Suprapubic skin (tissue), 4 donors: ENCODE measurements at regions not wholly inside any gene's neighbourhood (a gene's known extent, or its start where the extent isn't known, plus 50 kb on each side); places are given as distances from the start of the nearest gene placed in this dataset.

Source experiments
- DNase-seq, 2 donors: peaks; one replicate each; pipeline ENCODE4 v3.0.0-alpha.2; 2019; ENCODE audit warnings: low spot score in 2 of 2
- H3K27ac ChIP-seq: fragments of 200-600 bp; sonication (generic); one replicate; pipeline ENCODE4 v1.5.1; 2019
- H3K27me3 ChIP-seq: fragments of 200-600 bp; sonication (generic); one replicate; pipeline ENCODE4 v1.5.1; 2019
- H3K36me3 ChIP-seq: fragments of 200-600 bp; sonication (generic); one replicate; pipeline ENCODE4 v1.5.1; 2019
- H3K4me1 ChIP-seq: fragments of 200-600 bp; sonication (generic); one replicate; pipeline ENCODE4 v1.5.1; 2019
- H3K4me3 ChIP-seq: fragments of 200-600 bp; sonication (generic); one replicate; pipeline ENCODE4 v1.5.1; 2019; ENCODE audit warnings: mild to moderate bottlenecking
- H3K9me3 ChIP-seq: fragments of 200-600 bp; sonication (generic); one replicate; pipeline ENCODE4 v1.5.1; 2019
- CTCF ChIP-seq, 2 donors: fragments of 200-600 bp in 1 of 2; fragments of 450-650 bp in 1 of 2; sonication (generic) in 1 of 2; IDR thresholded peaks; one replicate each; pipeline ENCODE4 v1.5.1; 2016 to 2019; ENCODE audit warnings: antibody characterized with exemption in 2 of 2, mild to moderate bottlenecking in 1 of 2, moderate library complexity in 1 of 2
- EP300 ChIP-seq: sonication (generic); formaldehyde crosslinking; IDR thresholded peaks from one replicate; pipeline ENCODE4 v1.6.1; 2017; ENCODE audit warnings: antibody characterized with exemption
- POLR2A ChIP-seq, 2 donors: fragments of 450-650 bp; IDR thresholded peaks; one replicate each; pipeline ENCODE4 v1.6.1; 2017; ENCODE audit warnings: antibody characterized with exemption in 2 of 2, mild to moderate bottlenecking in 2 of 2, moderate library complexity in 2 of 2
- POLR2AphosphoS5 ChIP-seq, 3 donors: sonication (generic); formaldehyde crosslinking; IDR thresholded peaks; one replicate each; pipeline ENCODE4 v1.6.1; 2017; ENCODE audit warnings: antibody characterized with exemption in 3 of 3
- WGBS: methylation state at CpG from one replicate; pipeline ENCODE4 v1.1.5; 2018; 5-methylcytosine and 5-hydroxymethylcytosine counted together

DNA sequence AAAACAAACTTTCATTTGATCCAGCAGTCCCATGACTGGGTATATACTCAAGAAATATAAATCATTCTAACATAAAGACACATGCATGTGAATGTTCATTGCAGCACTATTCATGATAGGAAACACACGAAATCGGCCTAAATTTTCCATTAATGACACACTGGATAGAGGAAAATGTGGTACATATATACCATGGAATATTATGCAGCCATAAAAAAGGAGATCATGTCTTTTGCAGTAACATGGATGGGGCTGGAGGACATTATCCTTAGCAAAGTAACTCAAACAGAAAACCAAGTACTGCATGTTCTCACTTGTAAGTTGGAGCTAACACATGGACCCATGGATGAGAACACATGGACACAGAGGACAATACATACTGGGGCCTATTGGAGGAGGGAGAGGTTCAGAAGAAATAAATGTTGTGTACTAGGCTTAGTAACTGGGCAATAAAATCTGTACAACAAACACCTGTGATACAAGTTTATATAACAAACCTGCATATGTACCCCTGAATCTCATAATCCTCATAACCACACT is 283.6 kb downstream of the LMO7 start:
- no peaks in the 10 kb centered on the region for H3K9me3 ChIP-seq
- no peak for DNase-seq
- H3K4me1 ChIP-seq = no peaks in the 10 kb centered on the region
- no peaks in the 10 kb centered on the region for H3K27me3 ChIP-seq
- 89% methylated on average over 2 of the region's 2 CpGs for whole genome bisulfite sequencing
- H3K4me3 ChIP-seq = no peak overlapping the region
- no peak overlapping the region for H3K27ac ChIP-seq
- TF ChIP-seq POLR2A (IDR thresholded peaks at IDR 0.05) (no peak), POLR2AphosphoS5 (IDR thresholded peaks at IDR 0.05) (no peak), EP300 (no peak), CTCF (IDR thresholded peaks at IDR 0.05) (no peak)
- H3K36me3 ChIP-seq = no peaks in the 10 kb centered on the region

DNA sequence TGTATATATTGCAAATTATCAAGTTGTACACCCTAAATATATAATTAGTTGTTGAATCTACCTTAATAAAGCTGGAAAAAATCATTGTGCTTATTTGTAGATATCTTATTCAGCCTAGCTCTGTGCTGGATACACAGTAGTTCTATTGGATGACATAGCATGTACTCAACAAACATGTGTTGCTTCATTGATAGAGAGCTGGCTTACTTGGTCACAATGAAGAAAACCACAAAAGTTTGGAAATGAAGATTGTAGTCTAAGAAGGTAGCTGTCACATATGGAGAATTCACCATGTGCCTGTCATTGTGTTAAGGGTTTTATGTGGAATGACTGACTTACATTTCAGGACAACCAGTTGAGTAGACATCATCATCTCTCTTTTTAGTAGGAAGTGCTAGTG is 278.9 kb downstream of the LMO7 start:
- Histone ChIP-seq H3K27ac (no peak overlapping the region), H3K4me1 (no peaks in the 10 kb centered on the region)
- TF ChIP-seq EP300 = no peak
- TF ChIP-seq CTCF (IDR thresholded peaks at IDR 0.05) = no peak
- no peak for TF ChIP-seq POLR2AphosphoS5 (IDR thresholded peaks at IDR 0.05)
- no peak for TF ChIP-seq POLR2A (IDR thresholded peaks at IDR 0.05)

DNA sequence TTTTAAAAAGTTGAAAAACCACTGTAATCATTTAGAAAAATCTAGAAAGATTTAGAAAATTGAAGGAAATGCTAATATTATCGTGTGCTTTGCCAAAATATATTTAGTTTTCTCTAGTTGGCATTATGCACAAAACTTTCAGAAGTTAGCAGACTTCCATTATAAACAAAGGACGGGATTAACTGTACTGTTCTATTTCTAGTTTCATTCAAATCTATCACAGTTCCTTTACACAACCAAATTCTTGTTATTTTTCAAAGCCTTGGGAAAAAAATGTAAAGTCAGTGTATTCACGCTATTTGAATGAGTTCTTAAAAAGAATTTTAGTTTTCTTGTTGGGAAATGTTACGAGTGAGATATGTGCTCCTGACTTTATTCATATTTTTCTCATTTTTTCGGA is 277.8 kb downstream of the LMO7 start:
- Histone ChIP-seq H3K9me3 (no peaks in the 10 kb centered on the region), H3K4me3 (no peak overlapping the region), H3K36me3 (no peaks in the 10 kb centered on the region), H3K27me3 (no peaks in the 10 kb centered on the region), H3K4me1 (no peaks in the 10 kb centered on the region), H3K27ac (no peak overlapping the region)
- no peak for DNase-seq
- 75% methylated on average over 5 of the region's 5 CpGs for WGBS
- TF ChIP-seq POLR2AphosphoS5 (IDR thresholded peaks at IDR 0.05) (no peak), POLR2A (IDR thresholded peaks at IDR 0.05) (no peak), EP300 (no peak), CTCF (IDR thresholded peaks at IDR 0.05) (no peak)

More for the DNA sequence above, 278.9 kb downstream of the LMO7 start:
- H3K36me3 ChIP-seq = no peaks in the 10 kb centered on the region
- H3K9me3 ChIP-seq = no peaks in the 10 kb centered on the region
- no peak for DNase-seq
- H3K4me3 ChIP-seq = no peak overlapping the region
- H3K27me3 ChIP-seq = no peaks in the 10 kb centered on the region

DNA sequence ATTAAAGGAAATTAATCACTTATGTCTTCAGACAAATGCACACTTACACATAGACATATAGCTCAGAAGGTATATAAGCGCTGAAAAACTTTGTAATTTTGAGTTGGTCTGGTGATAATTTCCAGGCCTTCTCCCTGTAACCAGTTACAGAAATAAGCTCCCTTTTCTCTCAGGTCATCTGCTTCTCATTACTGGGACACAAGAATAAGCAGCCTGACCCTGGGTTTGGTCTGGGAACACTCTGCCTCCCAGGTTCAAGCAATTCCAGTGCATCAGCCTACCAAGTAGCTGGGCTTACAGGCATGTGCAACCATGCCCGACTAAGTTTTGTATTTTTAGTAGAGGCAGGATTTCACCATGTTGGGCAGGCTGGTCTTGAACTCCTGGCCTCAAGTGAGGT is 274.5 kb downstream of the LMO7 start:
- TF ChIP-seq CTCF (IDR thresholded peaks at IDR 0.05) (no peak), POLR2A (IDR thresholded peaks at IDR 0.05) (no peak), EP300 (no peak), POLR2AphosphoS5 (IDR thresholded peaks at IDR 0.05) (no peak)
- H3K27ac ChIP-seq = no peak overlapping the region
- H3K4me3 ChIP-seq = no peak overlapping the region
- H3K9me3 ChIP-seq = no peaks in the 10 kb centered on the region
- WGBS = 75% methylated on average over 2 of the region's 2 CpGs
- H3K36me3 ChIP-seq = no peaks in the 10 kb centered on the region
- peaks cover 5% of the 10 kb centered on the region for H3K27me3 ChIP-seq
- H3K4me1 ChIP-seq = peaks cover 6% of the 10 kb centered on the region
- DNase-seq = no peak
